Heart left ventricle (tissue), 16 donors: ENCODE measurements at regions not wholly inside any gene's neighbourhood (a gene's known extent, or its start where the extent isn't known, plus 50 kb on each side); places are given as distances from the start of the nearest gene placed in this dataset.
A peak's percentile ranks its signal among the peaks of the same experiment; 100 is the strongest.

Source experiments
- ATAC-seq, 4 donors: fragments of 200-7000 bp; cut with Tn5 transposase; one replicate each; pipeline ENCODE4 v1.9.1; 2020 to 2022; ENCODE audit warnings: moderate library complexity in 4 of 4, mild to moderate bottlenecking in 3 of 4, moderate number of reproducible peaks in 1 of 4
- DNase-seq, 5 donors: peaks; one replicate each; pipeline ENCODE4 v3.0.0-alpha.2; 2020
- H3K27ac ChIP-seq, 12 donors: fragments of 200-600 bp; sonication (generic) in 4 of 12; one replicate each; pipeline versions ENCODE4 v1.5.0 to v1.8.0; 2016 to 2022; ENCODE audit warnings: mild to moderate bottlenecking in 2 of 12
- H3K27me3 ChIP-seq, 9 donors: fragments of 200-600 bp; sonication (generic) in 2 of 9; one replicate each; pipeline versions ENCODE4 v1.5.1 to v1.8.0; 2016 to 2022; ENCODE audit warnings: mild to moderate bottlenecking in 3 of 9
- H3K36me3 ChIP-seq, 9 donors: fragments of 200-600 bp; sonication (generic) in 2 of 9; one replicate each; pipeline versions ENCODE4 v1.5.0 to v1.8.0; 2018 to 2022; ENCODE audit warnings: mild to moderate bottlenecking in 2 of 9
- H3K4me1 ChIP-seq, 12 donors: fragments of 200-600 bp; sonication (generic) in 4 of 12; one replicate each; pipeline versions ENCODE4 v1.5.0 to v1.8.0; 2016 to 2022; ENCODE audit warnings: mild to moderate bottlenecking in 3 of 12
- H3K4me3 ChIP-seq, 12 donors: fragments of 200-600 bp; sonication (generic) in 4 of 12; one replicate each; pipeline versions ENCODE4 v1.5.0 to v1.8.0; 2017 to 2022; ENCODE audit warnings: mild to moderate bottlenecking in 9 of 12, moderate library complexity in 4 of 12
- H3K9me3 ChIP-seq, 12 donors: fragments of 200-600 bp; sonication (generic) in 4 of 12; one replicate each; pipeline versions ENCODE4 v1.5.0 to v1.8.0; 2016 to 2022; ENCODE audit warnings: mild to moderate bottlenecking in 1 of 12
- CTCF ChIP-seq, 12 donors: fragments of 200-600 bp; sonication (generic) in 4 of 12; IDR thresholded peaks; one replicate each; pipeline versions ENCODE4 v1.5.0 to v1.8.0; 2018 to 2022; ENCODE audit warnings: antibody characterized with exemption in 12 of 12, mild to moderate bottlenecking in 5 of 12
- POLR2A ChIP-seq, 2 donors: fragments of 450-650 bp; IDR thresholded peaks; one replicate each; pipeline ENCODE4 v1.6.1; 2017; ENCODE audit warnings: antibody characterized with exemption in 2 of 2, mild to moderate bottlenecking in 2 of 2, moderate library complexity in 2 of 2
- WGBS, 4 donors: extraction: QIAGEN DNeasy Blood & Tissue Kit in 2 of 4; methylation state at CpG; one replicate each; pipeline versions ENCODE4 v1.1.5 to v1.1.7; 2013 to 2018; 5-methylcytosine and 5-hydroxymethylcytosine counted together
- intact Hi-C, 10 donors: fragments of 100-400 bp; cut with DNase I; formaldehyde crosslinking; loops; one replicate each; pipeline versions ENCODE4 v1.11.1 to v1.14.2; 2022
- donor health status: ischemic (EF 13 %, LVEDD 7.1; RV severe dilation, severe dysfunction).
- donor health status: healthy with polysubstance abuse.
- donor health status: DM: no; HTN: yes; CAD: no.
- donor health status: DM: no; HTN: no; CAD: no.
- donor health status: ischemic (EF 25% LVEDD 6.9; RV normal size, moderate dysfunction).
- donor health status: ischemic (EF 25% LVEDD 5.7; RV mildly dilated, moderate dysfunction).
- donor health status: healthy.
- donor health status: DM: yes; HTN: yes; CAD: no.
- donor health status: ischemic (EF 35%, LVEDD 5.7; RV mildly dilated, moderate dysfunction).
- donor health status: nonischemic (EF 11% LVEDD 7.7; RV severe dilation, severe dysfunction).
- donor health status: DM: yes; HTN: yes; CAD: no.
- donor health status: PGD.
- donor health status: ischemic (EF 29% LVEDD 5.4; RV normal size, mild dysfunction).
- donor health status: nonischemic (EF 23%, LVEDD 6.1; RV moderate dilation, normal function).

DNA sequence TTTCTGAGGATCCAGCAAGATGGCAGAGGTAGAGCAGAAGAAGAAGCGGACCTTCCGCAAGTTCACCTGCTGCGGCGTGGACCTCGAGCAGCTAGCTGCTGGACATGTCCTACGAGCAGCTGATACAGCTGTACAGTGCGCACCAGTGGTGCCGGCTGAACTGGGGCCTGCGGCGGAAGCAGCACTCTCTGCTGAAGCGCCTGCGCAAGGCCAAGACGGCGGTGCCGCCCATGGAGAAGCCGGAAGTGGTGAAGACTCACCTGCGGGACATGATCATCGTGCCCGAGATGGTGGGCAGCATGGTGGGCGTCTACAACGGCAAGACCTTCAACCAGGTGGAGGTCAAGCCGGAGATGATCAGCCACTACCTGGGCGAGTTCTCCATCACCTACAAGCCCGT is 125.8 kb downstream of the LRIG2 start:
- Histone ChIP-seq H3K4me3 (no peak overlapping the region), H3K9me3 (no peaks in the 10 kb centered on the region), H3K4me1 (no peaks in the 10 kb centered on the region), H3K27me3 (no peaks in the 10 kb centered on the region), H3K36me3 (no peaks in the 10 kb centered on the region), H3K27ac (no peak overlapping the region)
- intact Hi-C loops = loop anchor here in 1 of 10 donors (10.0 kb wide), 1 partner anchor 126 kb away; no protein-coding TSS in a partner anchor
- ATAC-seq = no peak
- 95 to 97% (median 96%) methylated on average over 24 of the region's 24 CpGs for WGBS, 4 donors
- no peak for TF ChIP-seq POLR2A (IDR thresholded peaks at IDR 0.05)
- TF ChIP-seq CTCF (IDR thresholded peaks at IDR 0.05) = no peak
- DNase-seq = peak in 1 of 5 donors; percentile 52

DNA sequence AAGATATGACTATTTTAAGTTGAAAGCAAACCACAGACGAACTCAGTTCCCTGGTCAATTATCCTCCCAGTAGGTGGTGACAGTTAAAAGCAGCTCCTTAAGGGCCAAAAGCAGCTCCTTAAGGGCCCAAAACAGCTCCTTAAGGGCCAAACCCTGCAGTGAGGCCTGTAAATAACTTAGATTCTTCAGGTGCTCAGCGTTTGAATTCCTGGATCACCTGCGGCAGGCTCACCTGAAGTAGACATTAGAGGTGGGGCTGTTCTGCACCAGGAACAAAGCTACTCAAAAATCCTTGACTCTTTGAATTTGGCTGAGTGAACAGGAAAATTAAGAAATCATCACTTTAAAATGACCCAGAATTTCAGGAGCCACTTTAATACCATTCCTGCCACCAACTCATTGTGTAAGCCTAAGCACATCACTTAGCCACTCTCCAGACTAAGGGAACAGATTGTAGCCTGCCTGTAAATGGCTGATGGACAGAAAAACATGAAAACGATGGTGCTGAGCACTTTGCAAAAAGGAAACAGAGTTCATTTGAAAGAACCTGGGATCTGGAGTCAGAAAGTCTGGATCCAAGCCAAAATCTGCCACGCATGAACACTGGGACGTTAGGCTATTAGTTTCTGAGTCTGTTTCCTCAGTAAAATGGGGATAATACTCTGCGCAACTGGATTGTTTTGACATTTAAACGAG is 126.9 kb downstream of the LRIG2 start:
- ATAC-seq (no peak), DNase-seq (no peak)
- TF ChIP-seq CTCF (IDR thresholded peaks at IDR 0.05) (no peak), POLR2A (IDR thresholded peaks at IDR 0.05) (no peak)
- Histone ChIP-seq H3K4me1 (no peaks in the 10 kb centered on the region), H3K9me3 (peaks cover 0 to 7% (median 0%) of the 10 kb centered on the region in 12 donors), H3K4me3 (no peak overlapping the region), H3K27ac (no peak overlapping the region), H3K27me3 (no peaks in the 10 kb centered on the region), H3K36me3 (no peaks in the 10 kb centered on the region)
- WGBS, 4 donors = 56 to 63% (median 59%) methylated on average over 8 of the region's 8 CpGs
- intact Hi-C loops = loop anchor here in 1 of 10 donors (10.0 kb wide), 1 partner anchor 125 kb away; no protein-coding TSS in a partner anchor

DNA sequence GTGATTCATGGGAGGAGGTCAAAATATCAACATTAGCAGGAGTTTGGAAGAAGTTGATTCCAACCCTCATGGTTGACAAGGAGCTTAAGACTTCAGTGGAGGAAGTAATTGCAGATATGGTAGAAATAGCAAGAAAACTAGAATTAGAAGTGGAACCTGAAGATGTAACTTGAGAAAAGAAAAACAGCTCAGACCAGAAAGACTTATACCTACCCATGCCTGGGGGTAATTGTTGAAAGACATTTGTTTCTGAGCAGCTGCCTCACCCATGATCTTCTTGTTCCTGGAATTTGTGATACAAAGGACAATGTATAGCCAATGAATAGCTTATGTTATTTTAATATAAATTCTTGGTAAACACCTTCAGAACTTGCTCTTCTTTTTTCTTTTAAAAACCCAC is 128.6 kb downstream of the LRIG2 start:
- intact Hi-C loops = no loop called here
- ATAC-seq (no peak), DNase-seq (no peak)
- no peak overlapping the region for H3K27ac ChIP-seq
- no peaks in the 10 kb centered on the region for H3K27me3 ChIP-seq
- H3K9me3 ChIP-seq = peaks cover 0 to 9% (median 0%) of the 10 kb centered on the region in 12 donors
- H3K4me3 ChIP-seq = no peak overlapping the region
- no peak for TF ChIP-seq POLR2A (IDR thresholded peaks at IDR 0.05)
- no peak for TF ChIP-seq CTCF (IDR thresholded peaks at IDR 0.05)
- H3K4me1 ChIP-seq = no peaks in the 10 kb centered on the region
- no peaks in the 10 kb centered on the region for H3K36me3 ChIP-seq

- TF ChIP-seq POLR2A (IDR thresholded peaks at IDR 0.05) (no peak), CTCF (IDR thresholded peaks at IDR 0.05) (no peak)
These were observed 133.2 kb downstream of the LRIG2 start for GRCh38 chr1:113205980-113206766.

More at GRCh38 chr1:113205980-113206766, 133.2 kb downstream of the LRIG2 start:
- Histone ChIP-seq H3K9me3 (peaks cover 0 to 9% (median 0%) of the 10 kb centered on the region in 12 donors), H3K36me3 (no peaks in the 10 kb centered on the region), H3K27me3 (peaks cover 0 to 16% (median 4%) of the 10 kb centered on the region in 9 donors), H3K4me3 (no peak overlapping the region), H3K4me1 (no peaks in the 10 kb centered on the region), H3K27ac (no peak overlapping the region)
- no peak for ATAC-seq
- 82 to 88% (median 85%) methylated on average over 4 of the region's 4 CpGs for WGBS, 4 donors
- no peak for DNase-seq
- intact Hi-C loops = loop anchor here in 1 of 10 donors (2.0 kb wide), 1 partner anchor 23 kb away; no protein-coding TSS in a partner anchor
